ENCODE measurements at regions not wholly inside any gene's neighbourhood (a gene's known extent, or its start where the extent isn't known, plus 50 kb on each side); places are given as distances from the start of the nearest gene placed in this dataset.

DNA sequence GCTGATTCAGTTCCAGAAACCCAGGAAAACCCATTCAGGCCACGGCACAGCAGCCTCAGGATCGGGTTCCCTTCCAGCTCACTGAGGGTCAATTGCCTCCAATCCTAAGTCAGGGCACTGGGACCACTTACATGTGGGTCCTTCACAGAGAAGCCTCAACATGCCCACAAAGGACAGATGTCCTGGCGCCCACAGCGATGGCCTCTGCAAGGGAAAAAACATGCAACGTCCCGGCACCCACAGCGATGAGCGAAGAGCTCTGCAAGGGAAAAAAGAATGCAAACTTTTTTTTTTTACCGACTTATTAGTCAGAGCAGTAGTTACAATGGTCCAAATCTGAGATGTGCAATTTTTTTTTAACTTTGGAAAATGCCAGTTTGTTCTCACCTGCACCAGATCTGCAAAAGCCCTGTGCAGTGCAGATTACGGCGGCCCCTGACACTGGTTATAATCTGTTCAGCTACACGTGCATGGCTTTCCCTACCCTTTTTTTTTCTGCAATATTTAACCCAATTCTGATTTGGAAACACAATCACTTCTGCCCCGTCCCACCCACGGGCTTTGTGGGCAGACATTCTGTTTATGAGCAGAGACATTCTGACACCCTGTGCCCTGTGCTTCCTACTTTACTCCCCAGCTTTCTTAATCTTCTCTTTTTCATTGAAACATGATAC is 159.3 kb upstream of the SALL3 start:
- no peak for DNase-seq (ENCODE audit: low read depth)
- no peak for TF ChIP-seq MYC (IDR thresholded peaks at IDR 0.05; ENCODE audit: low read depth, low read length)
- no peak for TF ChIP-seq POLR2A (IDR thresholded peaks at IDR 0.05; ENCODE audit: extremely low read depth, insufficient read length)
- TF ChIP-seq, protein P1, sequence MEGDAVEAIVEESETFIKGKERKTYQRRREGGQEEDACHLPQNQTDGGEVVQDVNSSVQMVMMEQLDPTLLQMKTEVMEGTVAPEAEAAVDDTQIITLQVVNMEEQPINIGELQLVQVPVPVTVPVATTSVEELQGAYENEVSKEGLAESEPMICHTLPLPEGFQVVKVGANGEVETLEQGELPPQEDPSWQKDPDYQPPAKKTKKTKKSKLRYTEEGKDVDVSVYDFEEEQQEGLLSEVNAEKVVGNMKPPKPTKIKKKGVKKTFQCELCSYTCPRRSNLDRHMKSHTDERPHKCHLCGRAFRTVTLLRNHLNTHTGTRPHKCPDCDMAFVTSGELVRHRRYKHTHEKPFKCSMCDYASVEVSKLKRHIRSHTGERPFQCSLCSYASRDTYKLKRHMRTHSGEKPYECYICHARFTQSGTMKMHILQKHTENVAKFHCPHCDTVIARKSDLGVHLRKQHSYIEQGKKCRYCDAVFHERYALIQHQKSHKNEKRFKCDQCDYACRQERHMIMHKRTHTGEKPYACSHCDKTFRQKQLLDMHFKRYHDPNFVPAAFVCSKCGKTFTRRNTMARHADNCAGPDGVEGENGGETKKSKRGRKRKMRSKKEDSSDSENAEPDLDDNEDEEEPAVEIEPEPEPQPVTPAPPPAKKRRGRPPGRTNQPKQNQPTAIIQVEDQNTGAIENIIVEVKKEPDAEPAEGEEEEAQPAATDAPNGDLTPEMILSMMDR (IDR thresholded peaks at IDR 0.05; ENCODE audit: low read depth, low read length), result no peak
- TF ChIP-seq, protein P2, sequence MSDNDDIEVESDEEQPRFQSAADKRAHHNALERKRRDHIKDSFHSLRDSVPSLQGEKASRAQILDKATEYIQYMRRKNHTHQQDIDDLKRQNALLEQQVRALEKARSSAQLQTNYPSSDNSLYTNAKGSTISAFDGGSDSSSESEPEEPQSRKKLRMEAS (IDR thresholded peaks at IDR 0.05; ENCODE audit: low read depth, low read length), result no peak

DNA sequence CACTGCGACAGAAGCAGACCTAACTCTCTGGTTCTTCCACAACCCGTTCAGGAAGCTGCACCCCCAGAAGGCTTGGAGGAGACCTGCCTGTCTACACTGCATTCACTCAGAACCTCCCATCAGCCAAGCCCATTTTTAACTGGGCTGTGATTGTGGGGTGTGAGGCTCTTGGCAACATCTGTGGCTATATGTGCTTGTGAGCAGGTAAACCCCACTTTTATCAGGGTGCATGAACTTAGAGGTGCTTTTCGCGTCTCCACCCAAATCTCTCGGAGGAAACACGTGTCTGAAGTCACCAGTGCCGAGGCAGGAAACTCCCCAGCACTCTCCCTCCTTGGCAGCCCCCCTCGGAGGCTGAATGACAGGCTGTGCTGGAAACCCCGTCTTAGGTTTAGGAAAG is 158.2 kb upstream of the SALL3 start:
- TF ChIP-seq POLR2A (IDR thresholded peaks at IDR 0.05; ENCODE audit: extremely low read depth, insufficient read length), result no peak
- TF ChIP-seq, protein P2 (IDR thresholded peaks at IDR 0.05; ENCODE audit: low read depth, low read length), result no peak
- TF ChIP-seq MYC (IDR thresholded peaks at IDR 0.05; ENCODE audit: low read depth, low read length), result no peak
- TF ChIP-seq, protein P1 (IDR thresholded peaks at IDR 0.05; ENCODE audit: low read depth, low read length), result no peak
- DNase-seq (ENCODE audit: low read depth), result no peak
- no peak overlapping the region for H3K4me3 ChIP-seq (ENCODE audit: low read depth, low read length)

More for the DNA sequence above, 159.3 kb upstream of the SALL3 start:
- H3K4me3 ChIP-seq (ENCODE audit: low read depth, low read length), result no peak overlapping the region

DNA sequence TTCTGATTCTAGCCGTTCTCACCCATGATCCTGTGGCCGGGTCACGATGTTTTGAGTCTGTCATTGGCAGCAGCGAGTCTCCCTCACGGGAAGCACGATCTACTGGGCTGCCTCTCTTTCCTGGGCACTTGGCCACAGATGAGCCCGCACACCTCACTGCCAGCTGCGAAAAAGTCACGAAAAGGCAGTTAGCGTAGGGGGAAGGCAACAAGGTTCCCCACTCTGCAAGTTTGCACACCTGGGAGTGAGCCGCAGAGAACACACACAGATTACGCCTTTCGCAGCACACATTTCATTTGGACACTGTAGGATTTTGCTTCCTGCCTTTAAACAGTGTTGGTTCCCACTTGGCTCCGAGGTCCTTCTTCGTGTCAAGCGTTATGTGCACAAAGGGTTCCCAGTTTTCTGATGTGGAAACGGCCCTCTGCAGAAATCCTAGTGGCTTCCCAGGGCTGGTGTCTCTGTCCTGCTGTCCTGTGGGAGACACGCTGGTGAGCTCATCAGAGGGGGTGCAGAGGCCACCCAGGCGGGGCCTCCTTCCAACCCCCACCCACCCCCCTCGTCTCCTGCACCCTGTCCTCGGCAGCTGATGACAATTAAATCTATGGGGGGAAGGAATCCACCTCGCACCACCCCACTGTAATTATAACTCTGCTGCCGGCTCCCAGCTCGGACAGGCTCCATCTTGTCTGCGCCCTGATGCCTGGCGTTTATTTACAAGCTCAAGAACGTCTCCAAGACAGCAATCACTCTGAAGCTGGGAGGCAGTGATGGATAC is 157.3 kb upstream of the SALL3 start:
- no peak for TF ChIP-seq POLR2A (IDR thresholded peaks at IDR 0.05; ENCODE audit: extremely low read depth, insufficient read length)
- TF ChIP-seq, protein P2 (IDR thresholded peaks at IDR 0.05; ENCODE audit: low read depth, low read length), result no peak
- TF ChIP-seq MYC (IDR thresholded peaks at IDR 0.05; ENCODE audit: low read depth, low read length), result no peak
- TF ChIP-seq, protein P1 (IDR thresholded peaks at IDR 0.05; ENCODE audit: low read depth, low read length), result no peak
- no peak for DNase-seq (ENCODE audit: low read depth)
- no peak overlapping the region for H3K4me3 ChIP-seq (ENCODE audit: low read depth, low read length)

DNA sequence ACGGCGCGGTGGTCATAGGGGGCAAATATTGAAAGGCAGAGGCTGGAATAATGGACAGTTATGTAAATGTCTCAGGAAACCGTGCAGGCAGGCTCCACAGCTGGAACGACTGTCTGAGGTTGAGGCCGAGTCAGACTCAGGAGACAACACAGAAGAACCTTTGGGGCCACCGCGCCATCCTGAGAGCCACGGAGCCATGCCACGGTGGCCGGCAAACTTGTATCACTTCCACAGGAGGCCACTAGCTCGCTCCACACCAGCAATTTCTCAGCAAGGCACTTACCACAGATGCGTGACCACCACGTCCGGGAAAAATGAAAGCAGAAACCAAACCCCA is 156.7 kb upstream of the SALL3 start:
- TF ChIP-seq, protein P2 (IDR thresholded peaks at IDR 0.05; ENCODE audit: low read depth, low read length), result no peak
- TF ChIP-seq, protein P1 (IDR thresholded peaks at IDR 0.05; ENCODE audit: low read depth, low read length), result no peak
- TF ChIP-seq POLR2A (IDR thresholded peaks at IDR 0.05; ENCODE audit: extremely low read depth, insufficient read length) (no peak), MYC (IDR thresholded peaks at IDR 0.05; ENCODE audit: low read depth, low read length) (no peak)
- H3K4me3 ChIP-seq (ENCODE audit: low read depth, low read length), result no peak overlapping the region
- no peak for DNase-seq (ENCODE audit: low read depth)

DNA sequence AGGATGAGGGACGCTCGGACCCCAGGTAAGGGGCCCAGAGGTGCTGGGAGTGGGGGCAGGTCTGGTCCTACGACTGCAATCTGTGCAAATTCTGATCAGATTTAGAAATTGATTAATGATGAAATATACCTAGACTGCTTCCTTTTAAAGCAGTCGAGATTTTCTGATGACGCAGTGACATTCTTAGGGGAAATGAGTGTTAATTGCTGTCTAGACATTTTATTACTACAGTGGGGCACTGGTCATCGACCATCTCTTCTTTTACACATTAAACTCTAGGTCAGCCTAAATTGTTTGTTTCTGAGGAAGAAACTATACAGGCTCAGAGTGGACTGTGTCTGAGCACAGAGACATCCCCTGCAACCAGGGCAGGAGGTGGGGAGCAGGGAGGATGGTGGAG is 154.4 kb upstream of the SALL3 start:
- DNase-seq (ENCODE audit: low read depth), result no peak
- TF ChIP-seq MYC (IDR thresholded peaks at IDR 0.05; ENCODE audit: low read depth, low read length) (no peak), POLR2A (IDR thresholded peaks at IDR 0.05; ENCODE audit: extremely low read depth, insufficient read length) (no peak)
- TF ChIP-seq, protein P1 (IDR thresholded peaks at IDR 0.05; ENCODE audit: low read depth, low read length), result no peak
- TF ChIP-seq, protein P2 (IDR thresholded peaks at IDR 0.05; ENCODE audit: low read depth, low read length), result no peak
- no peak overlapping the region for H3K4me3 ChIP-seq (ENCODE audit: low read depth, low read length)
